Astrocyte (in vitro differentiated cells and primary cell): ENCODE measurements at regions not wholly inside any gene's neighbourhood (a gene's known extent, or its start where the extent isn't known, plus 50 kb on each side); places are given as distances from the start of the nearest gene placed in this dataset.

Source experiments
- CTCF ChIP-seq: IDR thresholded peaks from 2 replicates; pipeline ENCODE4 v1.5.1; 2011; ENCODE audit warnings: low read depth, mild to moderate bottlenecking, inconsistent platforms, low read length, moderate library complexity; ENCODE audit not compliant: insufficient read depth
- EZH2 ChIP-seq: IDR thresholded peaks from 2 replicates; pipeline ENCODE4 v1.6.1; 2012; ENCODE audit warnings: mild to moderate bottlenecking, low read length, inconsistent platforms; ENCODE audit not compliant: insufficient read depth

GRCh38 chr13:103466761-103467160 is 400.5 kb upstream of the SLC10A2 start:
- no peak for TF ChIP-seq CTCF
- TF ChIP-seq EZH2: no peak
